Testis (tissue), 2 donors: ENCODE measurements at regions not wholly inside any gene's neighbourhood (a gene's known extent, or its start where the extent isn't known, plus 50 kb on each side); places are given as distances from the start of the nearest gene placed in this dataset.

Experiments
- CTCF ChIP-seq, 3 experiments: fragments of 450-650 bp in 2 of 3; fragments of 200-600 bp in 1 of 3; sonication (generic) in 1 of 3; IDR thresholded peaks; one replicate each; pipeline ENCODE4 v1.5.1; 2016 to 2019; ENCODE audit warnings: antibody characterized with exemption in 3 of 3, mild to moderate bottlenecking in 2 of 3, moderate library complexity in 1 of 3
- POLR2A ChIP-seq: fragments of 450-650 bp; IDR thresholded peaks from one replicate; pipeline ENCODE4 v1.6.1; 2017; ENCODE audit warnings: antibody characterized with exemption, mild to moderate bottlenecking, moderate library complexity

GRCh38 chr13:48594096-48594815 lies 59.5 kb upstream of the CYSLTR2 start:
- no peak for TF ChIP-seq CTCF (IDR thresholded peaks at IDR 0.05)
- no peak for TF ChIP-seq POLR2A
